HepG2 (cell line): ENCODE measurements at regions not wholly inside any gene's neighbourhood (a gene's known extent, or its start where the extent isn't known, plus 50 kb on each side); places are given as distances from the start of the nearest gene placed in this dataset.

Experiments
- JUN ChIP-seq: sonication (generic); formaldehyde crosslinking; IDR thresholded peaks from 2 replicates; pipeline ENCODE4 v1.4.0; 2020; ENCODE audit warnings: mild to moderate bottlenecking, missing genetic modification reagents
- NFIC ChIP-seq: IDR thresholded peaks from 2 replicates; pipeline ENCODE4 v1.6.1; 2012; ENCODE audit warnings: mild to moderate bottlenecking, low read length, inconsistent platforms
- RARA ChIP-seq: IDR thresholded peaks from 2 replicates; pipeline ENCODE4 v1.6.1; 2016; ENCODE audit warnings: missing genetic modification reagents, missing compliant biosample characterization
- ZNF556 ChIP-seq: sonication (generic); formaldehyde crosslinking; IDR thresholded peaks from 2 replicates; pipeline ENCODE4 v1.4.0; 2020; ENCODE audit warnings: mild to moderate bottlenecking, missing genetic modification reagents, borderline replicate concordance

DNA sequence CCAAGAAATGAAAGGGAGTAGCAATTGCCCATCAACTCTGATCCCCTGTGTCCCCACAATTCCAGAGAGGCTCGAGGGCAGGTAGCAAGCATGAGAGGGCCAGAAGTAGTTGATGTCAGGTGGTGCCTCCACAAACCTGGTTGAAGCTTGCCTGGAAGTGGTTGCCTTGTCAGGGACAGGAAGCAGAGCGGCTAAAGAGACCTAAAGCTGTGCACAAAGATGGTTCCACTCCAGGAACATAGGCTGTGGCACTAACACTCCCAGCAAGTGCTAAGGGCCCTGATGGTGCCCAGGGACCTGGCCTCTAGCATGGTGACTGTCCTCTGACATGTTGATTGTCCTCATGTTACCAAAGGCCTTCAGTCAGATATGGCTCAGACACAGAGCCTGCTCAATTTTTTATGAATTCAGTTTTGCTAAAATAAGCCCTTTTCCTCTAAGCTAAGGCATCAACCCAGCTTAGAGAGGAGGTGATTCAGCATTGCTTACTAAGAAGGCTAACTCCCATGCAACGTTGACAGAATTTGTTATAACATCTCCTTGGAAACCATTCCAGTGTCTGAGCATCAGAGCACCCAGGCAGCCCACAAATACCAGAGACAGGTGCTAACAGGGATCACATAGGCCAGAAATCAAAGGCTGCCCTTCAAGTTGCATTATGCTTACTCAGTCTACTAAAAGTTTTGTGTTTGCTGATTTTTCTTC is 196.3 kb upstream of the ARHGAP20 start:
- TF ChIP-seq RARA (no peak), JUN (CRISPR knock-in tag) (no peak), NFIC (no peak), ZNF556 (CRISPR knock-in tag) (no peak)
